GM12878 (cell line): ENCODE measurements at regions not wholly inside any gene's neighbourhood (a gene's known extent, or its start where the extent isn't known, plus 50 kb on each side); places are given as distances from the start of the nearest gene placed in this dataset.

Experiments
- ATAC-seq: fragments of 200-7000 bp; cut with Tn5 transposase; 3 replicates; pipeline ENCODE4 v1.9.1; 2020; ENCODE audit warnings: mild to moderate bottlenecking, moderate library complexity
- BruUV-seq: library from RNA; stranded (reverse); fragments of 400-500 nt; replicated peaks from 2 replicates; lab custom pipeline; 2021; lab: Mats Ljungman, UMichigan
- CTCF ChIA-PET: fragments of 300-600 bp; sonication (Branson Sonifier 250); formaldehyde crosslinking; extraction: SDS; loops from one replicate; lab custom pipeline; 2021; ENCODE audit warnings: inconsistent platforms; lab: Yijun Ruan, JAX
- POLR2A ChIA-PET: fragments of 350-600 bp; formaldehyde crosslinking; extraction: SDS; loops from one replicate; lab custom pipeline; 2021; ENCODE audit warnings: inconsistent platforms; lab: Charles Lee
- RAD21 ChIA-PET: fragments of 300-600 bp; sonication (Branson Sonifier 250); formaldehyde crosslinking; loops from one replicate; lab custom pipeline; 2023; ENCODE audit warnings: antibody characterized with exemption; ENCODE audit not compliant: unreplicated experiment; lab: Charles Lee
- SMC1A ChIA-PET: fragments of 300-600 bp; sonication (Branson Sonifier 250); formaldehyde crosslinking; loops from one replicate; lab custom pipeline; 2023; ENCODE audit not compliant: unreplicated experiment, uncharacterized antibody; lab: Charles Lee
- DNase-seq: peaks from one replicate; pipeline ENCODE4 v3.0.0-alpha.2; 2011; ENCODE audit warnings: low read depth, low spot score
- FAIRE-seq: peaks from 3 replicates; lab custom pipeline; 2011; peaks lifted over from hg19 to GRCh38; lab: Jason Lieb, UNC
- H2AFZ ChIP-seq: 2 replicates; pipeline ENCODE4 v1.6.0; 2011; ENCODE audit warnings: low read depth, low read length, control low read depth; ENCODE audit not compliant: control insufficient read depth
- H3K27ac ChIP-seq: 2 replicates; pipeline ENCODE4 v1.5.1; 2011; ENCODE audit warnings: control low read depth; ENCODE audit not compliant: control insufficient read depth, insufficient read depth
- H3K27me3 ChIP-seq, 2 experiments: replicated peaks in 1 of 2; 2 replicates each; pipeline versions ENCODE4 v1.6.0 to v1.6.1; 2011; ENCODE audit warnings: low read length in 1 of 2; ENCODE audit not compliant: control insufficient read depth in 2 of 2, insufficient read depth in 2 of 2
- H3K36me3 ChIP-seq, 2 experiments: 2 replicates each; pipeline ENCODE4 v1.5.1; 2011; ENCODE audit warnings: low read length in 1 of 2; ENCODE audit not compliant: control insufficient read depth in 2 of 2, insufficient read depth in 2 of 2
- H3K4me1 ChIP-seq: 2 replicates; pipeline ENCODE4 v1.6.1; 2011; ENCODE audit warnings: mild to moderate bottlenecking, low read length, moderate library complexity, mixed read lengths; ENCODE audit not compliant: control insufficient read depth, insufficient read depth
- H3K4me2 ChIP-seq: 2 replicates; pipeline ENCODE4 v1.6.0; 2011; ENCODE audit warnings: control low read depth; ENCODE audit not compliant: control insufficient read depth, insufficient read depth
- H3K4me3 ChIP-seq: fragments of 200-600 bp; sonication (generic); 2 replicates; pipeline ENCODE4 v1.5.1; 2016
- H3K79me2 ChIP-seq: 2 replicates; pipeline ENCODE4 v1.6.0; 2011; ENCODE audit warnings: low read length; ENCODE audit not compliant: control insufficient read depth, insufficient read depth
- H3K9ac ChIP-seq: 2 replicates; pipeline ENCODE4 v1.8.0; 2011; ENCODE audit warnings: low read length, control low read depth, mixed read lengths; ENCODE audit not compliant: control insufficient read depth, insufficient read depth
- H3K9me3 ChIP-seq: replicated peaks from 3 replicates; pipeline ENCODE4 v1.5.1; 2011; ENCODE audit warnings: mild to moderate bottlenecking, low read length; ENCODE audit not compliant: control insufficient read depth, insufficient read depth
- H4K20me1 ChIP-seq: 2 replicates; pipeline ENCODE4 v1.6.0; 2011; ENCODE audit not compliant: control insufficient read depth, insufficient read depth
- BMI1 ChIP-seq: fragments of 450-650 bp; IDR thresholded peaks from 2 replicates; pipeline ENCODE4 v1.6.1; 2016; ENCODE audit warnings: mild to moderate bottlenecking, moderate library complexity, borderline replicate concordance
- CBFB ChIP-seq: IDR thresholded peaks from 2 replicates; pipeline ENCODE4 v1.6.1; 2016; ENCODE audit warnings: antibody characterized with exemption, low read depth
- CBX5 ChIP-seq: sonication (generic); IDR thresholded peaks from 2 replicates; pipeline ENCODE4 v1.6.1; 2016; ENCODE audit warnings: low read depth, moderate library complexity, mild to moderate bottlenecking, inconsistent platforms
- CHD4 ChIP-seq: fragments of 200-600 bp; sonication (generic); IDR thresholded peaks from 2 replicates; pipeline ENCODE4 v1.6.1; 2016; ENCODE audit warnings: mild to moderate bottlenecking
- DPF2 ChIP-seq: fragments of 450-650 bp; IDR thresholded peaks from 2 replicates; pipeline ENCODE4 v1.6.1; 2017; ENCODE audit warnings: mild to moderate bottlenecking
- MTA3 ChIP-seq: IDR thresholded peaks from 2 replicates; pipeline ENCODE4 v1.6.1; 2012; ENCODE audit warnings: low read length, inconsistent platforms, borderline replicate concordance
- NR2C1 ChIP-seq: fragments of 450-650 bp; IDR thresholded peaks from 2 replicates; pipeline ENCODE4 v1.6.1; 2017; ENCODE audit warnings: antibody characterized with exemption, mild to moderate bottlenecking, moderate library complexity
- WRNIP1 ChIP-seq: IDR thresholded peaks from 2 replicates; pipeline ENCODE4 v1.6.1; 2011; ENCODE audit warnings: low read depth, low read length, improper control_type of control experiment, borderline replicate concordance
- WGBS: methylation state at CpG from one replicate; pipeline ENCODE4 v1.1.6; 2016; ENCODE audit warnings: low lambda C conversion rate; ENCODE audit not compliant: insufficient replicate concordance, insufficient coverage; ENCODE audit errors: missing lambda C conversion rate; 5-methylcytosine and 5-hydroxymethylcytosine counted together
- in situ Hi-C: fragments of 300-500 bp; cut with MboI; formaldehyde crosslinking; loops from 9 replicates; pipeline ENCODE4 v1.14.3; 2018; ENCODE audit warnings: mixed read lengths
- intact Hi-C: fragments of 100-400 bp; cut with micrococcal nuclease; formaldehyde crosslinking; loops from one replicate; pipeline ENCODE4 v1.14.2; 2022; ENCODE audit not compliant: unreplicated experiment
- TF ChIP-seq, protein P1 (sequence below): fragments of 150-350 bp; IDR thresholded peaks from 2 replicates; pipeline ENCODE4 v1.6.1; 2016; ENCODE audit warnings: low read depth, low read length
- TF ChIP-seq, protein P2 (sequence below): IDR thresholded peaks from 2 replicates; pipeline ENCODE4 v1.6.1; 2011; ENCODE audit warnings: borderline replicate concordance, low read depth, mild to moderate bottlenecking, moderate library complexity, low read length; ENCODE audit not compliant: insufficient read depth, poor library complexity, severe bottlenecking
- TF ChIP-seq, protein P3 (sequence below): fragments of 450-650 bp; conservative IDR thresholded peaks from 2 replicates; pipeline ENCODE4 v1.6.1; 2017; ENCODE audit warnings: mild to moderate bottlenecking, moderate library complexity
- TF ChIP-seq, protein P4 (sequence below): fragments of 450-650 bp; formaldehyde crosslinking; IDR thresholded peaks from 2 replicates; pipeline ENCODE4 v1.4.0; 2020; ENCODE audit warnings: mild to moderate bottlenecking, moderate library complexity
- TF ChIP-seq, protein P5 (sequence below): IDR thresholded peaks from 2 replicates; pipeline ENCODE4 v1.6.1; 2012; ENCODE audit warnings: low read depth, low read length, improper control_type of control experiment

DNA sequence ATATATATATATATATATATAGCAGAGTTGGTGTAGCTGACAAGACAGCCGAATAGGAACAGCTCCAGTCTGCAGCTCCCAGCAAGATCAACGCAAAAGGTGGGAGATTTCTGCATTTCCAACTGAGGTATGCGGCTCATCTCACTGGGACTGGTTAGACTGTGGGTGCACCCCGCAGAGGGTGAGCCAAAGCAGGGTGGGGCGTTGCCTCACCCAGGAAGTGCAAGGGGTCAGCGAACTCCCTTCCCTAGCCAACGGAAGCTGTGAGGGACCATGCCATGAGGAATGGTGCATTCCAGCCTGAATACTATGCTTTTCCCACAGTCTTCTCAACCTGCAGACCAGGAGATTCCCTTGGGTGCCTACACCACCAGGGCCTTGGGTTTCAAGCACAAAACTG, 81.7 kb upstream of the ST3GAL6 start:
- FAIRE-seq, result no peak
- intact Hi-C loops, result no loop called here
- WGBS, result 84% methylated on average over 7 of the region's 7 CpGs
- TF ChIP-seq WRNIP1 (no peak), DPF2 (no peak), MTA3 (no peak), BMI1 (no peak), NR2C1 (no peak), CHD4 (no peak), CBX5 (no peak), CBFB (no peak)
- TF ChIP-seq, protein P1, sequence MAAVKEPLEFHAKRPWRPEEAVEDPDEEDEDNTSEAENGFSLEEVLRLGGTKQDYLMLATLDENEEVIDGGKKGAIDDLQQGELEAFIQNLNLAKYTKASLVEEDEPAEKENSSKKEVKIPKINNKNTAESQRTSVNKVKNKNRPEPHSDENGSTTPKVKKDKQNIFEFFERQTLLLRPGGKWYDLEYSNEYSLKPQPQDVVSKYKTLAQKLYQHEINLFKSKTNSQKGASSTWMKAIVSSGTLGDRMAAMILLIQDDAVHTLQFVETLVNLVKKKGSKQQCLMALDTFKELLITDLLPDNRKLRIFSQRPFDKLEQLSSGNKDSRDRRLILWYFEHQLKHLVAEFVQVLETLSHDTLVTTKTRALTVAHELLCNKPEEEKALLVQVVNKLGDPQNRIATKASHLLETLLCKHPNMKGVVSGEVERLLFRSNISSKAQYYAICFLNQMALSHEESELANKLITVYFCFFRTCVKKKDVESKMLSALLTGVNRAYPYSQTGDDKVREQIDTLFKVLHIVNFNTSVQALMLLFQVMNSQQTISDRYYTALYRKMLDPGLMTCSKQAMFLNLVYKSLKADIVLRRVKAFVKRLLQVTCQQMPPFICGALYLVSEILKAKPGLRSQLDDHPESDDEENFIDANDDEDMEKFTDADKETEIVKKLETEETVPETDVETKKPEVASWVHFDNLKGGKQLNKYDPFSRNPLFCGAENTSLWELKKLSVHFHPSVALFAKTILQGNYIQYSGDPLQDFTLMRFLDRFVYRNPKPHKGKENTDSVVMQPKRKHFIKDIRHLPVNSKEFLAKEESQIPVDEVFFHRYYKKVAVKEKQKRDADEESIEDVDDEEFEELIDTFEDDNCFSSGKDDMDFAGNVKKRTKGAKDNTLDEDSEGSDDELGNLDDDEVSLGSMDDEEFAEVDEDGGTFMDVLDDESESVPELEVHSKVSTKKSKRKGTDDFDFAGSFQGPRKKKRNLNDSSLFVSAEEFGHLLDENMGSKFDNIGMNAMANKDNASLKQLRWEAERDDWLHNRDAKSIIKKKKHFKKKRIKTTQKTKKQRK, result no peak
- TF ChIP-seq, protein P2, sequence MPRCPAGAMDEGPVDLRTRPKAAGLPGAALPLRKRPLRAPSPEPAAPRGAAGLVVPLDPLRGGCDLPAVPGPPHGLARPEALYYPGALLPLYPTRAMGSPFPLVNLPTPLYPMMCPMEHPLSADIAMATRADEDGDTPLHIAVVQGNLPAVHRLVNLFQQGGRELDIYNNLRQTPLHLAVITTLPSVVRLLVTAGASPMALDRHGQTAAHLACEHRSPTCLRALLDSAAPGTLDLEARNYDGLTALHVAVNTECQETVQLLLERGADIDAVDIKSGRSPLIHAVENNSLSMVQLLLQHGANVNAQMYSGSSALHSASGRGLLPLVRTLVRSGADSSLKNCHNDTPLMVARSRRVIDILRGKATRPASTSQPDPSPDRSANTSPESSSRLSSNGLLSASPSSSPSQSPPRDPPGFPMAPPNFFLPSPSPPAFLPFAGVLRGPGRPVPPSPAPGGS, result no peak
- TF ChIP-seq, protein P3, sequence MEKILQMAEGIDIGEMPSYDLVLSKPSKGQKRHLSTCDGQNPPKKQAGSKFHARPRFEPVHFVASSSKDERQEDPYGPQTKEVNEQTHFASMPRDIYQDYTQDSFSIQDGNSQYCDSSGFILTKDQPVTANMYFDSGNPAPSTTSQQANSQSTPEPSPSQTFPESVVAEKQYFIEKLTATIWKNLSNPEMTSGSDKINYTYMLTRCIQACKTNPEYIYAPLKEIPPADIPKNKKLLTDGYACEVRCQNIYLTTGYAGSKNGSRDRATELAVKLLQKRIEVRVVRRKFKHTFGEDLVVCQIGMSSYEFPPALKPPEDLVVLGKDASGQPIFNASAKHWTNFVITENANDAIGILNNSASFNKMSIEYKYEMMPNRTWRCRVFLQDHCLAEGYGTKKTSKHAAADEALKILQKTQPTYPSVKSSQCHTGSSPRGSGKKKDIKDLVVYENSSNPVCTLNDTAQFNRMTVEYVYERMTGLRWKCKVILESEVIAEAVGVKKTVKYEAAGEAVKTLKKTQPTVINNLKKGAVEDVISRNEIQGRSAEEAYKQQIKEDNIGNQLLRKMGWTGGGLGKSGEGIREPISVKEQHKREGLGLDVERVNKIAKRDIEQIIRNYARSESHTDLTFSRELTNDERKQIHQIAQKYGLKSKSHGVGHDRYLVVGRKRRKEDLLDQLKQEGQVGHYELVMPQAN, result no peak
- TF ChIP-seq, protein P4, sequence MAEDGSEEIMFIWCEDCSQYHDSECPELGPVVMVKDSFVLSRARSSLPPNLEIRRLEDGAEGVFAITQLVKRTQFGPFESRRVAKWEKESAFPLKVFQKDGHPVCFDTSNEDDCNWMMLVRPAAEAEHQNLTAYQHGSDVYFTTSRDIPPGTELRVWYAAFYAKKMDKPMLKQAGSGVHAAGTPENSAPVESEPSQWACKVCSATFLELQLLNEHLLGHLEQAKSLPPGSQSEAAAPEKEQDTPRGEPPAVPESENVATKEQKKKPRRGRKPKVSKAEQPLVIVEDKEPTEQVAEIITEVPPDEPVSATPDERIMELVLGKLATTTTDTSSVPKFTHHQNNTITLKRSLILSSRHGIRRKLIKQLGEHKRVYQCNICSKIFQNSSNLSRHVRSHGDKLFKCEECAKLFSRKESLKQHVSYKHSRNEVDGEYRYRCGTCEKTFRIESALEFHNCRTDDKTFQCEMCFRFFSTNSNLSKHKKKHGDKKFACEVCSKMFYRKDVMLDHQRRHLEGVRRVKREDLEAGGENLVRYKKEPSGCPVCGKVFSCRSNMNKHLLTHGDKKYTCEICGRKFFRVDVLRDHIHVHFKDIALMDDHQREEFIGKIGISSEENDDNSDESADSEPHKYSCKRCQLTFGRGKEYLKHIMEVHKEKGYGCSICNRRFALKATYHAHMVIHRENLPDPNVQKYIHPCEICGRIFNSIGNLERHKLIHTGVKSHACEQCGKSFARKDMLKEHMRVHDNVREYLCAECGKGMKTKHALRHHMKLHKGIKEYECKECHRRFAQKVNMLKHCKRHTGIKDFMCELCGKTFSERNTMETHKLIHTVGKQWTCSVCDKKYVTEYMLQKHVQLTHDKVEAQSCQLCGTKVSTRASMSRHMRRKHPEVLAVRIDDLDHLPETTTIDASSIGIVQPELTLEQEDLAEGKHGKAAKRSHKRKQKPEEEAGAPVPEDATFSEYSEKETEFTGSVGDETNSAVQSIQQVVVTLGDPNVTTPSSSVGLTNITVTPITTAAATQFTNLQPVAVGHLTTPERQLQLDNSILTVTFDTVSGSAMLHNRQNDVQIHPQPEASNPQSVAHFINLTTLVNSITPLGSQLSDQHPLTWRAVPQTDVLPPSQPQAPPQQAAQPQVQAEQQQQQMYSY (CRISPR knock-in tag), result no peak
- TF ChIP-seq, protein P5, sequence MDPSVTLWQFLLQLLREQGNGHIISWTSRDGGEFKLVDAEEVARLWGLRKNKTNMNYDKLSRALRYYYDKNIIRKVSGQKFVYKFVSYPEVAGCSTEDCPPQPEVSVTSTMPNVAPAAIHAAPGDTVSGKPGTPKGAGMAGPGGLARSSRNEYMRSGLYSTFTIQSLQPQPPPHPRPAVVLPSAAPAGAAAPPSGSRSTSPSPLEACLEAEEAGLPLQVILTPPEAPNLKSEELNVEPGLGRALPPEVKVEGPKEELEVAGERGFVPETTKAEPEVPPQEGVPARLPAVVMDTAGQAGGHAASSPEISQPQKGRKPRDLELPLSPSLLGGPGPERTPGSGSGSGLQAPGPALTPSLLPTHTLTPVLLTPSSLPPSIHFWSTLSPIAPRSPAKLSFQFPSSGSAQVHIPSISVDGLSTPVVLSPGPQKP, result no peak

More for the DNA sequence above, 81.7 kb upstream of the ST3GAL6 start:
- H3K9me3 ChIP-seq, result no peaks in the 10 kb centered on the region; the same call in 2 of the 3 replicates
- H3K79me2 ChIP-seq, result no peaks in the 10 kb centered on the region
- no peak overlapping the region for H3K9ac ChIP-seq
- H3K4me2 ChIP-seq, result no peak overlapping the region
- no peak overlapping the region for H3K27ac ChIP-seq
- H3K36me3 ChIP-seq, result no peaks in the 10 kb centered on the region
- no peaks in the 10 kb centered on the region for H4K20me1 ChIP-seq
- no peaks in the 10 kb centered on the region for H3K27me3 ChIP-seq
- no peak overlapping the region for H2AFZ ChIP-seq
- RAD21 ChIA-PET, result no interaction called here
- ATAC-seq (no peak), DNase-seq (no peak)
- no peak overlapping the region for H3K4me3 ChIP-seq
- in situ Hi-C loops, result no loop called here
- CTCF ChIA-PET, result interaction anchor here (0.7 to 1.5 kb wide), 3 partner anchors 79 to 133 kb away, joined by 3 to 4 read pairs (median 4); no protein-coding TSS in a partner anchor
- no peaks in the 10 kb centered on the region for H3K4me1 ChIP-seq
- POLR2A ChIA-PET, result no interaction called here
- BruUV-seq, result no TSS peak
- SMC1A ChIA-PET, result interaction anchor here (0.6 to 1.1 kb wide), 3 partner anchors 9 to 81 kb away, joined by 3 read pairs; no protein-coding TSS in a partner anchor
